ENCODE measurements at regions not wholly inside any gene's neighbourhood (a gene's known extent, or its start where the extent isn't known, plus 50 kb on each side); places are given as distances from the start of the nearest gene placed in this dataset.

DNA sequence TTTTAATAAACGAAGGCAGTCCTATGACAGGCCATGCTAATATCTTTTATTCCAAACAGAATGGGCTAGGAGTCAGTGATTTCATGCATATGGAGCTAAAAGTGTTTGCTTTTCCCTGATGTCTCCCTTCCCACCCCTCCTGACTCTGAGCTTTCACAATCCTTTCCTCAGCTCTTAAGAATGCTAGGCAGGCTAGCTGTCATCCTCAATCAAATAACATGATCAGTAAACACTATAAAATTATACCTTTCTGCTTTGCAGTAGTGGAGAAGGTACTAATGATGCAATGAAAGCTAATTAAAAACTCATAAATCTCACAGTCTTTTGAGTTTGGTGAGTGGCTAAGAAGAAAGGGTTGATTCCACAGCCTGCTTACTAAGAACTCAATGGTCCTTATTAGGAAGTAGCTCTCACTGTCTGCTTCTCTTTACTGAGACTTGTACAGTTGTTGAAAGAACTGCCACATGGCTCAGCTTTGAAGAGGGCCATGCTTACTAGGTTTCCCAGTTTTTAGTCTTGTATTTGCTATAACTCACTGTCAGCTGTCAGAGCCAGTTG lies 250.9 kb upstream of the JAG1 start:
- peak; percentile 67 for DNase-seq

- DNase-seq = no peak
Observed at GRCh38 chr20:10925767-10926166, 252.0 kb upstream of the JAG1 start.

DNA sequence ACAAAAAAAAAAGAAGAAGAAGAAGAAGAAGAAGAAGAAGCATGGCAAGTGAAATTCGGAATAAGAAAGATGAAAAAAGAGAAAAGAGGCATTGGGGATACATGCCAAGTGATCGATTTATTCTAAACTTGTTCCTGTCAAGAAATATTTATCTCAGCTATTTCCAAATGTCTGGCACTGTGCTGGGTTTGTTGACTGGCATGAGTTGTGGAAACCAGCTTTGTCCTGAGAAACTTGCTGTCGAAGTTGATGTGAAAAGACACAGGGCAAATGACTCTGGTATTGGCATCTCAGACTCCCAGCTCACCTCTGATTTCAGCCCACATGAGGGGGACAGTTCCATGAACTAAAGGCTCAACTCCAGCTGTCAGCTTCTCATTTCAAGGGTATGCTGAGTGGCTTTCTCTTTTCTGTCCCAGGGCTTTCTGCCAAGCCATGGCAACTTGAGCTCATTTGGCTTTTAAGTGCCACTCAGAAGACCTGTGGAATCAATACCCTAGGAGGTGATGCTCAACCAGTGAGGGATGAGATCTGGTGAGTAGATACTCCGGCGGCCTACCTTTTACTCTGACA lies 253.3 kb upstream of the JAG1 start:
- DNase-seq = no peak

DNA sequence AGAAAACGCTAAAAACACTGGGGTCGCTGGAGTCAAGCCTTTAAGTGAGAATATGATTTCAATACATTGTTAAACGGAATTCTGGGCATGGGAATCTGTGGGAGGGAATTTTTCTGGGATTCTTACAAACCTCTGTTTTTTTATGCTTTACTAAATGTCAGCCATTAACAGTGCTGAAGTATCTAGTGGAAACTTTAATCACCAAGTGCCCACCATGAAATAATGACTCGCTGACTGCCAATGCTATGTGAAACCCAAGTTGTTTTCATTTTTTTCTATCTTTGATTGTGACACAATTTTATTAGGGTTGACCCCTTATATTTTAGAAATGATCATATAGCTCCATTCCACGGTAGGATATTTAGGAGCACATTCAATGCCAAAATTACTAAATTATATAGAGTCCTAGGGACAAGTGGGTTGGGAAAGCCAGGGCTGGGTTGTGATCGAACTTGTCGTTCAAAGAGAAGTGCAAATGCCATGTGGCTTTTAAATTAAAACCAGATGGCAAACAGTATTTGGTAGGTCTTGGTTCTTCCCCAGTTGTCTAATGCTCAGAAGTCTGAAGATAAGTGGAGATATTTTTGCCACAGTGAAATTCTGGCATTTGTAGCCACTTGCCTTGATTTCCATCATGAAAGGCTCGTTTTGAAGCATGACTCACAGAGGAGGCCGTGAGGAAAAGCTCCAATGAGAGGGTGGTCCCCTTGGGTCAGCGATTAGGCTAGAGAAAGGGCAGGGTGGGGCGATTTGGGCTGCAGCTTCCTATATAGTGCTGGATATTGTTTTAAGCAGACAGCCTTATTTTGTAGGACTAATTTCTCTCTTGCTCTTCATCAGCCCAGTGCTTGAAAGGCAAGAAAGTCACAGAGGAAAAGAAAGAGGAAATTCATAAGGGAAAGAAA lies 254.4 kb upstream of the JAG1 start:
- DNase-seq = no peak

GRCh38 chr20:10928841-10929421 lies 255.1 kb upstream of the JAG1 start:
- no peak for DNase-seq

- no peak for DNase-seq
Observed at GRCh38 chr20:10935658-10936402, 262.0 kb upstream of the JAG1 start.

GRCh38 chr20:10936786-10937185 lies 263.0 kb upstream of the JAG1 start:
- DNase-seq = no peak

DNA sequence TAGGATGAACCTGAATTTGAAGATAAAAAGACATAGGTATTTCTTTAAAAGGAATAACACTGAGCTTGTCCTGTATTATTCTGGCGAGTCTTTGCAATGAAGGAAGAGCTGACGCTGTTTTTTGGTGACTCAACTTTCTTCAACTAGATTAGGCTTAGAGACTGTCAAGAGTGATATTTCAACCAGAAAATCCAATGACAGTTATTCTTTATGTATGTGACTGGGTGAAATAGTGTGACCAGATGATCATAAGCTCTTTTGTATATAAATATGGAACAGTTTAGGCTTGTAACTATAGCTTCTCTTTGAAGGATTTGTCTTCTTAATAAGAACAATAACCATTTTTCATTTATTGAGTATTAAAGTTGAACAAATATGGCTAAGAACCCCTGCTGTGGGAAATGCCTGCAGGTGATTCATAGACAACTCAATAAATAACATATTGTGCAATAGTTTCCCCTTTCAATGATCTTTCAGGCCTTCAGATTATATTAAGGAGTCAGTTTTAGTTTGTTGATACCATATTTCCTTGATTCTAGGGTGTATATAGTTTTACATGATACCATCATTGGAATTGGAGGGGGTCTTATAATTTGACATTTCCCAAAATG lies 265.6 kb upstream of the JAG1 start:
- no peak for DNase-seq

- no peak for DNase-seq
Observed at GRCh38 chr20:10940941-10941340, 267.1 kb upstream of the JAG1 start.

DNA sequence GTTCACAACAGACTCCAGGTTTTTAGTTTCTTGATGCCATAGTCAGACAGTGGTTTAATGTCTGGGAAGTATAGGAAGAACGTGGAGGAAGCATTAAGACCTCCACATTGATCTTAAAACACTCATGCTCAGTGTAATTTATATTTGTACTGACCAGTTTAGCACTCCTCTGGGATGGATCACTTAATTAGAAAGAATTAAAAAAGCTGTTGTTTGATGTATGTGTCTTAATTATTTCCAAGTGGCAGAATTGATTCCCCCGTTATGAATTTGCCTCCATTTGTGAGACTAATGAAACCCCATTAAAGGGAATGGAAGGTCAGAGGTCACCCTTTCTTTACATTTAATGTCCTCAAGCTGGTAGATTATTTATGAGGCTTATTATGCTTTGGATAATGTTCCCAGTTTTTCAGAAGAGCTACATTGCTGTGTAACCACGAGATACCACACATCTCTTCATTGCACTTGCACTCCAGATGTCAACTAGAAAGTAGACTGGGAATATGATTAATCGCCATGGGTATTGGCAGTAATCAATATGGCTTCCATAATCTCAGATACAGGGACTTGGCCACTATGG lies 270.0 kb upstream of the JAG1 start:
- no peak for DNase-seq

GRCh38 chr20:10946124-10946880 lies 272.5 kb upstream of the JAG1 start:
- no peak for DNase-seq

DNA sequence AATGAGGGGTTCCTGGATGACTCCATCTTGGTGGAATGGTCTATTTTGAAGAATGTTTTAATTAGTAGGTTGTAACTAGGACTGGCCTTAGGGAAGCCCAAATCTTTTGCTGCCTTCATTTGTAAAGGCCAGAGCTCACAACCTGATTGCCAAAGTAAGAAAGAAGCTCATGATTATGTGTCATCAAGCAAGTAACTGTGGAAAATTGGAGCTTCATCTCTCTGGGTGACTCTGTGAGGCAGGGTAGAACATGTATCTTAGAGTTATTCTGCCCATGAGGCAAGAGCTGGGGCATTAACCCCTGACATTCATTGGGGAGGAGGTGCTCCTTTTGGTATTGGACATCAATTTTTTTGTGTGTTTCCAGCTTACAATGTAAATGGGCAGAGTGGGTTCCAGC lies 273.9 kb upstream of the JAG1 start:
- DNase-seq = no peak

DNA sequence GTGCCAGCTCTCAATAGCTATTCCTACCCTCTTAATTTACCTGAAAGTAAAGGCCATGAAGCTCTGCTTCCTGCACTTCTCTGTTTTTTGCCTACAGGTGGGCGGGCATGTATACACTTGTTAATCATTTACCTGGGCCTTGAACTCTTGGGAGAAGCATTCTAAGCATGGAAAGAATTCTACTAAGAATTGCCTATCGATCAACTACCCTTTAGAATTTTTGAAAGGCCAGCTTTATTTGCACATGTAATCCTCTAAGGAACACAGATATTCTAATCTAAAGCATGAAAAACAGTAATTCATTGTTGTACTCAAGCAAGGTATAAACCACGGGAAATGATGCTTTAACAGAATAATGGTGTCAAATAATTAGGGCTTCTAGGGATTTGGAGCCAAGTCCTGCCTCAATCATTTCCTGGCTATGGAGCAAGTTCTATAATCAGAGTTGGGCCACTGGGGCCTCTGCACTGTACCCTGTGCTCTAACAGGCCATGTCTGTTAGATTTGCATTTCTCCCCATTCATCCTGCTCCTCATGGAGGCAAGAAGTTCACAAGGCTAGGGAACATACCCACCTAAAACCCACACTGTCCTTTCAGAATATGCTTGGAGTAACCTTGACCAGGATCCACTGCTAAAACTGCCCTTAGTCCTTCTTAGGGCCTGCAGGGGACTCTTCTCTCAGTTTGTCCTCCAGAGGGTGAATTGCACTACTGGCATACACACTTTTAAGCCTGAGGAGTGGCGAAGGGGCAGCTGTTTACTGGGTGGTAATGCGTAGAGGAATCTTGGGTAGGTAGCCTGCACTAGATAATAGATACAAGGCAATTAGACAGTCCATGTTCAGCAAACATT lies 276.4 kb upstream of the JAG1 start:
- no peak for DNase-seq

- DNase-seq = no peak
Observed at GRCh38 chr20:10951216-10951615, 277.4 kb upstream of the JAG1 start.

DNA sequence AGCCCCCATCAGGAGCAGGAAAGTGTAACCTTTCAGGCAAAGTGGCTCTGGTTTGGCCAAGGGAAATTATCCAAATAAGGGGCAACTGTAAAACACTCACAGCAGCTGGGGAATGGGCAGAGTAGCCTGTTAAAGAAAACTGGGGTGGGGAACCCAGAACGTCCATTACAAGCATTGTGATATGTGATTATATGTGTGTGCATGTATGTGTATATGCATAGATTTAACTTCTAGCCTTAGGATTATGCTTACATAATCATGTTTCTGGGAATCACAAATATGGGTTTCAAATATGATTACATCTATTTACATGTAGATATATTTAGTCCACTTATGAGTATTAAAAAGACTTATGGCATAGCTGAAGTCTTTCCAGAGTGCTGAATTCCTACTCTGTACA lies 278.1 kb upstream of the JAG1 start:
- DNase-seq = no peak

- no peak for DNase-seq
Observed at GRCh38 chr20:10953437-10953836, 279.6 kb upstream of the JAG1 start.

DNA sequence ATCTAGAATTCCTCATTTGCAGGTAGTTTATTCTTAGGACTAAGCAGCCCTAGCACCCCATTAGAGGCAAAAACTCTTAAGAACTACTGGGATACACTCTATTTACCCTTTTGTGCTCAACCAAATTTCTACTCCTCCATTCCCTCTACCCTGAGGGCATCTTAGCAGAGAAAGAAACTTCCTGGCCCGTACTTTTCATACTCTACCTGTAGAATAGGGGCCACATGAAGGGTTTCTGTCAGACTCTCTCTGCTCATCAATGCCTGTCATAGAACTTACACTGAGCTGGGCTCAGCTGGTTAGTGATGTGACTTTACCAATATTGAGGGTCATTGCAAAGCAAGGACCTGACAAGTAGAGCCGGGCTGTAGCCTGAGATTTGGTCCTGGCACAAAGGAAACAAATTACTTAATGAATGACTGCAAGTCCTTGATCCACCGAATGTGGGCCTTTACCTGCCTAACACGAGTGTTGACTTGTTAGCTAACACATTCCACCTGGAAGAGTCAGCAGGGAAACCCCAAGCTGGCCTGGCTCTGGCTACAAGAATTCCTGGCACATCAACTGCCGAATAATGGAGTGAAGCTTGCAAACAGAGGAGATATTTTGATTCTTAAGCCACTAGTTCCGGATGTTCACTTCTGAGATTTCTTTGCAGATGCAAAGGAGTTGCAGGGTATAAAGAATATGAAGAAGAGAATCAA lies 280.5 kb upstream of the JAG1 start:
- no peak for DNase-seq

DNA sequence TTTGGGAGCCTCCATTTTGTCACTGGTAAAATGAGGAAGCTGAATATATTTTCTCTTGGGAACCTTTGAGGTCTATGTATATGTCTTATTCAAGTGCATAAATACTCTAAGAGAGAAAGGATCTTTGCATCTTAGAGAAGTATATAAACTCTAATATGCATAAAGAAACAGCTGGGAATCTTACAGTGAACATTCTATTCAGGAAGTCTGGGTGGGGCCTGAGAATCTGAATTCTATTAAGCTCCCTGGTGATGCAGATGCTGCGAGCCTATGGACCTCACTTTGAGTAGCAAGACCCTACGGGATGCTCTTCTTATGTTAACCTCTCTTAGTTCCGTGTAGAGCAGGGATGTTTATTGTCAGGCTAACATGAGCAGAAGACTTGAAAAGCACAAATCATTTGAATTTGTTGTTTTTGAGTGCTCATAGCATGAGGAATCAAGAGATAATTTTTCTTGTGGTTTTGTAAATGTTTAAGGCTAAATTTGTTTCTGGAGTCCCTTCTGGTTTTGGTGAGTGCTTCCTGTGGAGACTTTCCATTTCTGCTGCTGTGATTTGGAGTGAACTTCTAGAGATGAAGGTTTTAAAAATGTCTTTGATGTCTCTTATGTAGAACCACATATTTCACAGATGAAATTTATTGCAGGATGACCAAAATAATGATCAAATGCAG lies 281.2 kb upstream of the JAG1 start:
- DNase-seq = no peak

- no peak for DNase-seq
Observed at GRCh38 chr20:10958279-10958678, 284.5 kb upstream of the JAG1 start.

All from eye (tissue), 1 donor.